Pancreas (tissue), 10 donors: ENCODE measurements at regions not wholly inside any gene's neighbourhood (a gene's known extent, or its start where the extent isn't known, plus 50 kb on each side); places are given as distances from the start of the nearest gene placed in this dataset.

Source experiments
- ATAC-seq, 4 donors: fragments of 200-7000 bp; cut with Tn5 transposase; one replicate each; pipeline versions ENCODE4 v1.8.0 to v1.9.1; 2020; ENCODE audit warnings: mild to moderate bottlenecking in 4 of 4, moderate library complexity in 4 of 4
- DNase-seq, 6 donors: peaks; one replicate each; pipeline ENCODE4 v3.0.0-alpha.2; 2020
- FAIRE-seq: peaks from 2 replicates; lab custom pipeline; 2012; peaks lifted over from hg19 to GRCh38; lab: Jason Lieb, UNC
- H3K27ac ChIP-seq, 4 donors: fragments of 200-600 bp; sonication (generic); 1 replicate in 3 of 4; 2 replicates in 1 of 4; pipeline versions ENCODE4 v1.5.0 to v1.8.0; 2020
- H3K27me3 ChIP-seq, 4 donors: fragments of 200-600 bp; one replicate each; pipeline ENCODE4 v1.8.0; 2021
- H3K36me3 ChIP-seq, 3 donors: fragments of 200-600 bp; sonication (generic) in 1 of 3; one replicate each; pipeline versions ENCODE4 v1.5.0 to v1.8.0; 2020 to 2021
- H3K4me1 ChIP-seq, 3 donors: fragments of 200-600 bp; one replicate each; pipeline ENCODE4 v1.8.0; 2021
- H3K4me3 ChIP-seq, 4 donors: fragments of 200-600 bp; sonication (generic) in 2 of 4; one replicate each; pipeline versions ENCODE4 v1.5.0 to v1.8.0; 2020 to 2021
- H3K9me3 ChIP-seq, 4 donors: fragments of 200-600 bp; one replicate each; pipeline ENCODE4 v1.8.0; 2021
- CTCF ChIP-seq, 4 donors: fragments of 200-600 bp; sonication (generic) in 3 of 4; IDR thresholded peaks; one replicate each; pipeline versions ENCODE4 v1.5.0 to v1.8.0; 2021; ENCODE audit warnings: antibody characterized with exemption in 4 of 4
- WGBS, 2 donors: extraction: QIAGEN DNeasy Blood & Tissue Kit; methylation state at CpG; one replicate each; pipeline ENCODE4 v1.1.7; 2013; 5-methylcytosine and 5-hydroxymethylcytosine counted together
- intact Hi-C, 3 donors: fragments of 100-400 bp; cut with DNase I; formaldehyde crosslinking; loops; one replicate each; pipeline versions ENCODE4 v1.11.1 to v1.14.2; 2022
- donor health status: healthy with polysubstance abuse.
- donor health status: DM: no; HTN: no; CAD: no; lungs with moderate emphysema.
- donor health status: DM: no; HTN: no; CAD: no.
- donor health status: control.
- donor health status: control.
- donor health status: Bipolar disorder and iron deficiency.
- donor health status: DM: yes; HTN: yes; CAD: no.
- donor health status: DM: no; HTN: no; CAD: no.
- donor health status: DM: no; HTN: no; CAD: no.
- donor health status: DM: yes; HTN: yes; CAD: no.

- TF ChIP-seq CTCF (IDR thresholded peaks at IDR 0.05) = no peak
- no peaks in the 10 kb centered on the region for H3K9me3 ChIP-seq
- no peak for DNase-seq
- H3K36me3 ChIP-seq = no peaks in the 10 kb centered on the region
- no peaks in the 10 kb centered on the region for H3K27me3 ChIP-seq
- H3K4me3 ChIP-seq = no peak overlapping the region
- no peak for ATAC-seq
- FAIRE-seq = no peak
- no peak overlapping the region for H3K27ac ChIP-seq
- no peaks in the 10 kb centered on the region for H3K4me1 ChIP-seq
- intact Hi-C loops = no loop called here
- 68 to 79% methylated on average over 14 of the region's 14 CpGs for WGBS, 2 donors
These were observed 139.6 kb downstream of the TWIST2 start for GRCh38 chr2:238987352-238987981.

- intact Hi-C loops = no loop called here
- DNase-seq (no peak), FAIRE-seq (no peak), ATAC-seq (no peak)
- H3K27ac ChIP-seq = no peak overlapping the region
- WGBS, 2 donors = 54 to 68% methylated on average over 7 of the region's 7 CpGs
- no peaks in the 10 kb centered on the region for H3K27me3 ChIP-seq
- H3K4me1 ChIP-seq = no peaks in the 10 kb centered on the region
- no peaks in the 10 kb centered on the region for H3K36me3 ChIP-seq
- TF ChIP-seq CTCF (IDR thresholded peaks at IDR 0.05) = no peak
- H3K4me3 ChIP-seq = no peak overlapping the region
- H3K9me3 ChIP-seq = no peaks in the 10 kb centered on the region
These were observed 140.2 kb downstream of the TWIST2 start for GRCh38 chr2:238988105-238988504.

GRCh38 chr2:238988752-238989151, 140.9 kb downstream of the TWIST2 start:
- TF ChIP-seq CTCF (IDR thresholded peaks at IDR 0.05) = no peak
- ATAC-seq = no peak
- H3K36me3 ChIP-seq = no peaks in the 10 kb centered on the region
- no peak for FAIRE-seq
- no peak overlapping the region for H3K4me3 ChIP-seq
- no peaks in the 10 kb centered on the region for H3K4me1 ChIP-seq
- no peaks in the 10 kb centered on the region for H3K9me3 ChIP-seq
- DNase-seq = no peak
- no peaks in the 10 kb centered on the region for H3K27me3 ChIP-seq
- intact Hi-C loops = no loop called here
- no peak overlapping the region for H3K27ac ChIP-seq
- 81 to 86% methylated on average over 5 of the region's 5 CpGs for WGBS, 2 donors

- DNase-seq = peak in 1 of 6 donors; percentile 8
These were observed 141.6 kb downstream of the TWIST2 start for GRCh38 chr2:238989484-238989883.

More at GRCh38 chr2:238989484-238989883, 141.6 kb downstream of the TWIST2 start:
- Histone ChIP-seq H3K27ac (no peak overlapping the region), H3K27me3 (no peaks in the 10 kb centered on the region), H3K4me3 (no peak overlapping the region), H3K9me3 (no peaks in the 10 kb centered on the region), H3K36me3 (no peaks in the 10 kb centered on the region), H3K4me1 (no peaks in the 10 kb centered on the region)
- ATAC-seq (no peak), FAIRE-seq (no peak)
- WGBS, 2 donors = 79 to 81% methylated on average over 10 of the region's 10 CpGs
- no peak for TF ChIP-seq CTCF (IDR thresholded peaks at IDR 0.05)
- intact Hi-C loops = no loop called here
